Stimulated activated memory B cell treated with anti-CD40 and anti-IgM and Interleukin-4, amounts not matched to agents 10 μg/mL and 1 μg/mL and 100 μg/mL, for 72 hours (primary cell): ENCODE measurements at regions not wholly inside any gene's neighbourhood (a gene's known extent, or its start where the extent isn't known, plus 50 kb on each side); places are given as distances from the start of the nearest gene placed in this dataset.

ENCODE experiments used
- ATAC-seq: fragments of 150-1000 bp; cut with Tn5 transposase; 2 replicates; pipeline ENCODE4 v1.10.0; 2021
- H3K27ac Mint-ChIP-seq: one replicate; pipeline ENCODE4 v1.8.0; 2022; ENCODE audit warnings: mild to moderate bottlenecking, mixed read lengths
- H3K27me3 Mint-ChIP-seq: one replicate; pipeline ENCODE4 v1.8.0; 2022; ENCODE audit warnings: mixed read lengths
- H3K36me3 Mint-ChIP-seq: one replicate; pipeline ENCODE4 v1.8.0; 2022; ENCODE audit warnings: mixed read lengths
- H3K4me1 Mint-ChIP-seq: one replicate; pipeline ENCODE4 v1.8.0; 2022; ENCODE audit warnings: mixed read lengths
- H3K4me3 Mint-ChIP-seq: one replicate; pipeline ENCODE4 v1.8.0; 2022; ENCODE audit warnings: mild to moderate bottlenecking, moderate library complexity, mixed read lengths
- H3K9me3 Mint-ChIP-seq: one replicate; pipeline ENCODE4 v1.8.0; 2022; ENCODE audit warnings: mixed read lengths

GRCh38 chr2:234419726-234420125 lies 77.2 kb downstream of the ARL4C start:
- Mint-ChIP-seq H3K36me3 (peaks cover 8% of the 10 kb centered on the region), H3K9me3 (peaks cover 7% of the 10 kb centered on the region), H3K27ac (no peak overlapping the region), H3K4me1 (peaks cover 46% of the 10 kb centered on the region), H3K27me3 (no peaks in the 10 kb centered on the region), H3K4me3 (no peak overlapping the region)
- no peak for ATAC-seq

- ATAC-seq: no peak
- H3K4me1 Mint-ChIP-seq: peaks cover 46% of the 10 kb centered on the region
- H3K4me3 Mint-ChIP-seq: no peak overlapping the region
- H3K27me3 Mint-ChIP-seq: peaks cover 5% of the 10 kb centered on the region
- peak overlapping the region; percentile 62 for H3K27ac Mint-ChIP-seq
- peaks cover 8% of the 10 kb centered on the region for H3K36me3 Mint-ChIP-seq
- H3K9me3 Mint-ChIP-seq: peaks cover 7% of the 10 kb centered on the region
These were observed 81.2 kb downstream of the ARL4C start for GRCh38 chr2:234415706-234416105.

- ATAC-seq: peak; percentile 80
- Mint-ChIP-seq H3K4me1 (peaks cover 54% of the 10 kb centered on the region), H3K27me3 (peaks cover 5% of the 10 kb centered on the region), H3K9me3 (peaks cover 7% of the 10 kb centered on the region), H3K27ac (peak overlapping the region; percentile 62), H3K4me3 (no peak overlapping the region), H3K36me3 (peaks cover 8% of the 10 kb centered on the region)
These were observed 82.3 kb downstream of the ARL4C start for GRCh38 chr2:234414596-234414995.

- ATAC-seq: no peak
- H3K36me3 Mint-ChIP-seq: no peaks in the 10 kb centered on the region
- H3K4me1 Mint-ChIP-seq: peaks cover 54% of the 10 kb centered on the region
- peaks cover 5% of the 10 kb centered on the region for H3K27me3 Mint-ChIP-seq
- no peaks in the 10 kb centered on the region for H3K9me3 Mint-ChIP-seq
- H3K27ac Mint-ChIP-seq: peak overlapping the region; percentile 60
- H3K4me3 Mint-ChIP-seq: no peak overlapping the region
These were observed 84.2 kb downstream of the ARL4C start for GRCh38 chr2:234412726-234413125.

- H3K27me3 Mint-ChIP-seq: peaks cover 5% of the 10 kb centered on the region
- H3K4me1 Mint-ChIP-seq: peaks cover 51% of the 10 kb centered on the region
- H3K4me3 Mint-ChIP-seq: peak overlapping the region; percentile 28
- H3K36me3 Mint-ChIP-seq: no peaks in the 10 kb centered on the region
- ATAC-seq: peak; percentile 89
- H3K27ac Mint-ChIP-seq: peak overlapping the region; percentile 60
- no peaks in the 10 kb centered on the region for H3K9me3 Mint-ChIP-seq
These were observed 85.1 kb downstream of the ARL4C start for GRCh38 chr2:234411793-234412192.

- H3K4me3 Mint-ChIP-seq: no peak overlapping the region
- H3K36me3 Mint-ChIP-seq: no peaks in the 10 kb centered on the region
- peaks cover 45% of the 10 kb centered on the region for H3K4me1 Mint-ChIP-seq
- H3K9me3 Mint-ChIP-seq: no peaks in the 10 kb centered on the region
- no peak for ATAC-seq
- H3K27ac Mint-ChIP-seq: peak overlapping the region; percentile 13
- H3K27me3 Mint-ChIP-seq: peaks cover 5% of the 10 kb centered on the region
These were observed 86.4 kb downstream of the ARL4C start for GRCh38 chr2:234410526-234410925.

- Mint-ChIP-seq H3K4me3 (no peak overlapping the region), H3K27ac (peak overlapping the region; percentile 13)
These were observed 87.3 kb downstream of the ARL4C start for GRCh38 chr2:234409590-234409989.

GRCh38 chr2:234406085-234406484 lies 90.8 kb downstream of the ARL4C start:
- Mint-ChIP-seq H3K4me3 (no peak overlapping the region), H3K36me3 (no peaks in the 10 kb centered on the region), H3K27ac (no peak overlapping the region), H3K4me1 (peaks cover 31% of the 10 kb centered on the region), H3K9me3 (no peaks in the 10 kb centered on the region), H3K27me3 (peaks cover 9% of the 10 kb centered on the region)
- no peak for ATAC-seq

More at GRCh38 chr2:234409590-234409989, 87.3 kb downstream of the ARL4C start:
- H3K9me3 Mint-ChIP-seq: no peaks in the 10 kb centered on the region
- no peak for ATAC-seq
- peaks cover 5% of the 10 kb centered on the region for H3K27me3 Mint-ChIP-seq
- peaks cover 45% of the 10 kb centered on the region for H3K4me1 Mint-ChIP-seq
- H3K36me3 Mint-ChIP-seq: no peaks in the 10 kb centered on the region

- Mint-ChIP-seq H3K36me3 (no peaks in the 10 kb centered on the region), H3K4me3 (no peak overlapping the region), H3K4me1 (peaks cover 25% of the 10 kb centered on the region), H3K27ac (no peak overlapping the region), H3K9me3 (peaks cover 3% of the 10 kb centered on the region), H3K27me3 (peaks cover 9% of the 10 kb centered on the region)
- ATAC-seq: peak; percentile 16
These were observed 91.4 kb downstream of the ARL4C start for GRCh38 chr2:234405462-234405861.

GRCh38 chr2:234404957-234405356 lies 91.9 kb downstream of the ARL4C start:
- Mint-ChIP-seq H3K4me1 (peaks cover 21% of the 10 kb centered on the region), H3K27ac (no peak overlapping the region)
- ATAC-seq: peak; percentile 24

GRCh38 chr2:234403751-234404150 lies 93.1 kb downstream of the ARL4C start:
- no peak for ATAC-seq
- Mint-ChIP-seq H3K27me3 (peaks cover 9% of the 10 kb centered on the region), H3K4me3 (no peak overlapping the region), H3K9me3 (peaks cover 3% of the 10 kb centered on the region), H3K27ac (no peak overlapping the region), H3K4me1 (peaks cover 29% of the 10 kb centered on the region), H3K36me3 (no peaks in the 10 kb centered on the region)

More at GRCh38 chr2:234404957-234405356, 91.9 kb downstream of the ARL4C start:
- peaks cover 9% of the 10 kb centered on the region for H3K27me3 Mint-ChIP-seq
- no peaks in the 10 kb centered on the region for H3K36me3 Mint-ChIP-seq
- no peak overlapping the region for H3K4me3 Mint-ChIP-seq
- H3K9me3 Mint-ChIP-seq: peaks cover 3% of the 10 kb centered on the region

GRCh38 chr2:234403074-234403473 lies 93.8 kb downstream of the ARL4C start:
- no peak for ATAC-seq
- Mint-ChIP-seq H3K4me1 (peaks cover 35% of the 10 kb centered on the region), H3K27me3 (peaks cover 9% of the 10 kb centered on the region), H3K9me3 (peaks cover 3% of the 10 kb centered on the region), H3K27ac (no peak overlapping the region), H3K36me3 (no peaks in the 10 kb centered on the region), H3K4me3 (no peak overlapping the region)

- ATAC-seq: no peak
- Mint-ChIP-seq H3K27ac (no peak overlapping the region), H3K36me3 (no peaks in the 10 kb centered on the region), H3K4me1 (peaks cover 35% of the 10 kb centered on the region), H3K4me3 (no peak overlapping the region), H3K9me3 (peaks cover 3% of the 10 kb centered on the region), H3K27me3 (peaks cover 9% of the 10 kb centered on the region)
These were observed 95.5 kb downstream of the ARL4C start for GRCh38 chr2:234401426-234401825.

GRCh38 chr2:234399451-234400246 lies 97.2 kb downstream of the ARL4C start:
- Mint-ChIP-seq H3K4me3 (no peak overlapping the region), H3K9me3 (peaks cover 3% of the 10 kb centered on the region), H3K4me1 (peaks cover 22% of the 10 kb centered on the region), H3K27me3 (peaks cover 9% of the 10 kb centered on the region), H3K36me3 (no peaks in the 10 kb centered on the region), H3K27ac (no peak overlapping the region)
- ATAC-seq: no peak

GRCh38 chr2:234398531-234398930 lies 98.3 kb downstream of the ARL4C start:
- peaks cover 30% of the 10 kb centered on the region for H3K4me1 Mint-ChIP-seq
- H3K4me3 Mint-ChIP-seq: no peak overlapping the region
- no peak for ATAC-seq
- H3K36me3 Mint-ChIP-seq: no peaks in the 10 kb centered on the region
- H3K9me3 Mint-ChIP-seq: peaks cover 3% of the 10 kb centered on the region
- no peak overlapping the region for H3K27ac Mint-ChIP-seq
- peaks cover 6% of the 10 kb centered on the region for H3K27me3 Mint-ChIP-seq

GRCh38 chr2:234395891-234396420 lies 100.9 kb downstream of the ARL4C start:
- Mint-ChIP-seq H3K27ac (no peak overlapping the region), H3K9me3 (peaks cover 3% of the 10 kb centered on the region), H3K4me1 (peaks cover 44% of the 10 kb centered on the region), H3K36me3 (no peaks in the 10 kb centered on the region), H3K27me3 (no peaks in the 10 kb centered on the region), H3K4me3 (no peak overlapping the region)
- ATAC-seq: no peak
